ENCODE measurements at regions not wholly inside any gene's neighbourhood (a gene's known extent, or its start where the extent isn't known, plus 50 kb on each side); places are given as distances from the start of the nearest gene placed in this dataset.
"Not testable (repeated sequence)": the region's sequence is repeated elsewhere in the genome, so short reads cannot be mapped to it uniquely, and the experiment has no call there.

DNA sequence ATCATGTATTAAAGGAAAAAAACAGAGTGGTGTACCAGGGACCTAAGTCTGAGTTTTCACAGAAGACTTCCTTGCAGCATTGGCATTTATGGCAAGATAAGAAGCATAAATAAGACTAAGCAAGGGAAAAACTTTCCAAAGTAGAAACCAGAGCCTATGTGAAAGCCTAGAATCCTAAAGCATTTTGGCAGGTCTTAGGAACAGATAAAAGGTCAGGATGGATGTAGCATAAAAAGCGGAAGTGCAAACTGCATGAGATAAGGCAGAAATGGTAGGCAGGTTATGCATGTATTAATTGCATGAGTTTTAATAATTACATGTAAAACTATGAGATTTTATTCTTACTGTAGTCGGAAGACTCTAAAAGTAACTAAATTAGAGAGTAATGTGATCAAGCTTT lies 596.5 kb downstream of the SUCLG1 start:
- no peak for DNase-seq

GRCh38 chr2:83860320-83860719 lies 598.8 kb downstream of the SUCLG1 start:
- no peak for DNase-seq

DNA sequence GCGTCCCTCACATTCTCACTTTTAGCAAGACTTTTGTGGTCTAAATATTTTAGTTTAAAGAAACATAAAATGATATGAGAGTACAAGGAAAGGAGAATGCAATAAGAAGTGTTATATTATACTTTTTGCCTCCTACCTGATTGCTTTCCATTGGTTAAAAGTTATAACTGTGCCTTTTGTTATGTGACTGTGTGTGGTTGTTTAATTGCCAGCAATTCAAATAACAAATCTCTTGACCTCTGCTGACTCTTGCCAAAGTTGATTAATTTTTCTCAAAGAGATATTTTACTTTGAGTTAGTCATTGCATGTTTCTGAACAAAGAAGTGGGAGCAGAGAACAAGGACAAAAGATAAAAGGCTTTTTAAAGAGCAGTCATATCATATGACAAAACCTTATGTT lies 599.5 kb downstream of the SUCLG1 start:
- no peak for DNase-seq

- DNase-seq, result no peak
These were observed 608.0 kb downstream of the SUCLG1 start for GRCh38 chr2:83851066-83851465.

- DNase-seq, result no peak
These were observed 608.9 kb downstream of the SUCLG1 start for GRCh38 chr2:83850071-83850725.

DNA sequence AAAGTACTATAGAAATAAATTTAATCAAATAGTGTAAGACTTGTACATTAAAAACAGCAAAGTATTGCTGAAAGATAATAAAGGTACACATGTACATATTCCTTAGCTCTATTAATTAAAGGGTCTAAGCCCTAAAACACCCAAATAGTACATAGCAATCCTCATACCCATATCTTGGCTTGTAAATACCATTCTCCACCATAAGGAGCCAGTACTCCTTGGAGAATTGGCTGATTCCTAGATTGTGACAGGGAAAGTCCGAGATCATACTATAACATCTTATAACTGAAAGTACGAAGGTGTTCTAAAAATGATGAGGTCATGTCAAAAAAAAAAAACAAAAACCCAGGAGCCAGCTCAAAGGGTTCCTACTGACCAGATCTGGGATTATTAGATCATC lies 614.6 kb downstream of the SUCLG1 start:
- no peak for DNase-seq

- no peak for DNase-seq
These were observed 616.7 kb downstream of the SUCLG1 start for GRCh38 chr2:83842421-83842820.

DNA sequence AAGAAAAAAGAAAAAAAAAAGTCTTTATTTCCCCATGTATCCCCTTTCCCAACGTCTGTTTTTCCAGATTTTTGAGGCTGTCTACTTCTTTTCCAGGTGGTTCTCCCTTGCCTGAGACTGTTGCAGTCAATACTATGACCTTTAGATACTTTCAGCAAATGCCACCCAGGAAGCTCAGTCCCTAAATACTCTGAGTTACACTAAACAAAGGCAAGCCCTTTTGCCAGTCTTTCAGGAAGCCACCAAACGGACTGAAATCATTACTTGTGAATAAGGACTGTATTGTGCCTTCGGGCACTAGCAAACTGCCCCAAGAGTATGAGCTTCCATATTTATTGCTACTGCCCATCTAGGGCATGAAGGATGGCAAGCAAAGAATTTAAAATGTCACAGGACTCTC lies 621.3 kb downstream of the SUCLG1 start:
- no peak for DNase-seq

- DNase-seq, result no peak
These were observed 631.5 kb downstream of the SUCLG1 start for GRCh38 chr2:83827618-83828017.

- no peak for DNase-seq
These were observed 632.5 kb downstream of the SUCLG1 start for GRCh38 chr2:83826577-83826976.

GRCh38 chr2:83823229-83823628 lies 635.9 kb downstream of the SUCLG1 start:
- no peak for DNase-seq

- no peak for DNase-seq
These were observed 641.6 kb downstream of the SUCLG1 start for GRCh38 chr2:83817511-83817910.

GRCh38 chr2:83808878-83809277 lies 650.2 kb downstream of the SUCLG1 start:
- DNase-seq, result no peak

- DNase-seq, result no peak
These were observed 656.5 kb downstream of the SUCLG1 start for GRCh38 chr2:83802604-83803003.

GRCh38 chr2:83795777-83796176 lies 663.3 kb downstream of the SUCLG1 start:
- no peak for DNase-seq

GRCh38 chr2:83790467-83790866 lies 668.6 kb downstream of the SUCLG1 start:
- not testable (repeated sequence) for DNase-seq

DNA sequence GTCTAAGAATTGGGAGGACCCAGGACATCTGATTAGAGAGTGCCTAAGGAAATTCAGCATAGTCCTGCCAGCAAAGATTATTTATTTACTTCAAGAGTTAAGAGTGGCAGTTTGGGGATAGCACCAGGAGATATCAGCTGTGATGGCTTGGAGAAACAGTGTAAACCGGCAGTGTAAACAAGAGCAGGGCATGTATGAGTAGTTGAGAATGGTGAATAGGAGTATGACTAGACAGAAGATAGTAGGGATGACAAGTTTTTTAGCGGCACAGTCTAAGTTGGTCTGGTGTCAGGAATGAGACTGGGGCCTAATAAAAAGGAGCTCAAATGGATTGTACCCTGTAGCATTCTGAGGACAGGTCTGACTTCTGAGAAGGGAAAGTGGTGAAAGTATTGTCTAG lies 669.4 kb downstream of the SUCLG1 start:
- DNase-seq, result not testable (repeated sequence)

- DNase-seq, result not testable (repeated sequence)
These were observed 670.0 kb downstream of the SUCLG1 start for GRCh38 chr2:83788938-83789566.

- DNase-seq, result no peak
These were observed 671.9 kb downstream of the SUCLG1 start for GRCh38 chr2:83787189-83787588.

DNA sequence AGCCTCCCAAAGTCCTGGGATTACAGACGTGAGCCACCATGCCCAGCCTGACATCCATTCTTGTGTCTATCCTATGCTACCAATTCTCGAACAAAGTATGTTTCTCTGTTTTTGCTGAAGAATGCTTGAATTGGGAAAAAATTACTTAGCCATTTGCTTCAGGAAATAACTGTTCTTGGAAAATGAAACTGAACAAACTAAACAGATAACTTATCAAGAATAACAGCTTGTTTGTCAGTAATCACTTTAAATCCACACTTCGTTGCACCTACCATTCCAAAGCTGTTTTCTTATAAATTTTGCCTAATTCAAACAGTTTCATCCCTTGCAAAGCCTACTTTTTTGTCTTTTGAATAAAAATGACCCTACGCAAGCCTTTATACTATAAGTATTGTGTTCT lies 672.9 kb downstream of the SUCLG1 start:
- DNase-seq, result no peak

- DNase-seq, result no peak
These were observed 674.1 kb downstream of the SUCLG1 start for GRCh38 chr2:83784947-83785346.

DNA sequence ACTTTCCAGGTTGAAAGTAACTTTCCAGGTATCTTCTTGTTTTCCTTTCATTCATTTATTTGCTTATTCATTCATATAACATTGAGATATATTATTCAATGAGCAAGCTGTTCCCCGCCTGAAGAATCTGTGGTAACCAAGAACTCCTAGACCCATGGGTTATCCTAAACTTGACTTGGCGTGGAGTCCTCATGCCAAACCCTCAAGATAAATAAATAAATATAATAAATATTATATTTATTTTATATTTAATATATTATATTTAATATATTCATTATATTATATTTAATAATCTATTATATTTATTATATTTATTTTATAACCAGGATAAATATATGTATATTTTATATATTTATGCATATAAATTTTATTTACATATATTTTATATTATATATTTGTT lies 674.8 kb downstream of the SUCLG1 start:
- no peak for DNase-seq

DNA sequence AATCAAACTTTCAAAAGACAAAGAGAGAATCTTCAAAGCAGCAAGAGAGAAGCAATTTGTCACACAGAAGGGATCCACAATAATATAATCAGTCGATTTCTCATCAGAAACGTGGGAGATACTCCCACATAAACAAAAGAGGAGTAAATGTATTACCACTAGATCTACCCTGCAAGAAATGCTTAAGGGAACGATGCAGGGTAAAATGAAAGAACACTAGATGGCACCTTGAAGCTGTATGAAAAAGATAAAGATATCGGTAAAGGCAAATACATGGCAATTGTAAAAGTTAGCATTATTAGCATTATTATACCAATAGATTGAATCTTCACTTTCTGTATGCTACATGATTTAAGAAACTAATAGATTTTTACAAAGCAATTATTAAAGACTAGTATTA lies 677.0 kb downstream of the SUCLG1 start:
- no peak for DNase-seq

GRCh38 chr2:83764447-83765005 lies 694.6 kb downstream of the SUCLG1 start:
- no peak for DNase-seq

GRCh38 chr2:83757329-83757728 lies 701.8 kb downstream of the SUCLG1 start:
- no peak for DNase-seq

Data from T-helper 2 cell (primary cell).